ENCODE measurements at regions not wholly inside any gene's neighbourhood (a gene's known extent, or its start where the extent isn't known, plus 50 kb on each side); places are given as distances from the start of the nearest gene placed in this dataset.
"Not testable (repeated sequence)": the region's sequence is repeated elsewhere in the genome, so short reads cannot be mapped to it uniquely, and the experiment has no call there.

DNA sequence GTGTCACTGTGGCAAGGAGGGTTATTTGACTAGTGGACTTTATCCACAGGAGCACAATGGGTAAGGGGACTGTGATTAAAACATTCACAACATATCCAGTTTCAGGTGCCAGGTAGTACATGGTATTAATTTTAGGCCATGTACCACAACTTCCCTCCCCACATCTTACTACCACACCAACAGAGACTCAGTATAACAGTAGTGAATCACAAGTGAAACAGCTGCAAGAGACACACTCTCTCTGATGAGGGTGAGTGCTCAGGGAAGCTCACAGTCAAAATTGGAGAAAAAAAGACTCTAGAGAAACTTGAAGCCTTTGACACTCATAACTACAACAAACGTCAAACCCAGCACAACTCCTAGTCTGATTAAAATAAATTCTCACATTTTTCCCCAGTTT is 367.6 kb upstream of the GYPC start:
- Histone ChIP-seq H3K4me1 (no peaks in the 10 kb centered on the region), H3K4me3 (no peak overlapping the region), H3K36me3 (no peaks in the 10 kb centered on the region), H3K9me3 (no peaks in the 10 kb centered on the region), H3K27ac (no peak overlapping the region), H3K27me3 (no peaks in the 10 kb centered on the region)
- no peak for TF ChIP-seq EP300 (IDR thresholded peaks at IDR 0.05)
- TF ChIP-seq POLR2A (IDR thresholded peaks at IDR 0.05) = no peak
- TF ChIP-seq, protein P1, sequence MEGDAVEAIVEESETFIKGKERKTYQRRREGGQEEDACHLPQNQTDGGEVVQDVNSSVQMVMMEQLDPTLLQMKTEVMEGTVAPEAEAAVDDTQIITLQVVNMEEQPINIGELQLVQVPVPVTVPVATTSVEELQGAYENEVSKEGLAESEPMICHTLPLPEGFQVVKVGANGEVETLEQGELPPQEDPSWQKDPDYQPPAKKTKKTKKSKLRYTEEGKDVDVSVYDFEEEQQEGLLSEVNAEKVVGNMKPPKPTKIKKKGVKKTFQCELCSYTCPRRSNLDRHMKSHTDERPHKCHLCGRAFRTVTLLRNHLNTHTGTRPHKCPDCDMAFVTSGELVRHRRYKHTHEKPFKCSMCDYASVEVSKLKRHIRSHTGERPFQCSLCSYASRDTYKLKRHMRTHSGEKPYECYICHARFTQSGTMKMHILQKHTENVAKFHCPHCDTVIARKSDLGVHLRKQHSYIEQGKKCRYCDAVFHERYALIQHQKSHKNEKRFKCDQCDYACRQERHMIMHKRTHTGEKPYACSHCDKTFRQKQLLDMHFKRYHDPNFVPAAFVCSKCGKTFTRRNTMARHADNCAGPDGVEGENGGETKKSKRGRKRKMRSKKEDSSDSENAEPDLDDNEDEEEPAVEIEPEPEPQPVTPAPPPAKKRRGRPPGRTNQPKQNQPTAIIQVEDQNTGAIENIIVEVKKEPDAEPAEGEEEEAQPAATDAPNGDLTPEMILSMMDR (IDR thresholded peaks at IDR 0.05) = no peak
- no peak for TF ChIP-seq POLR2AphosphoS5 (IDR thresholded peaks at IDR 0.05)
- WGBS, 2 donors = 82 to 83% methylated on average over 1 of the region's 1 CpG
- peak in 1 of 2 donors; percentile 15 for ATAC-seq (ENCODE audit: low FRiP score in 2 of 2)
- DNase-seq = no peak

DNA sequence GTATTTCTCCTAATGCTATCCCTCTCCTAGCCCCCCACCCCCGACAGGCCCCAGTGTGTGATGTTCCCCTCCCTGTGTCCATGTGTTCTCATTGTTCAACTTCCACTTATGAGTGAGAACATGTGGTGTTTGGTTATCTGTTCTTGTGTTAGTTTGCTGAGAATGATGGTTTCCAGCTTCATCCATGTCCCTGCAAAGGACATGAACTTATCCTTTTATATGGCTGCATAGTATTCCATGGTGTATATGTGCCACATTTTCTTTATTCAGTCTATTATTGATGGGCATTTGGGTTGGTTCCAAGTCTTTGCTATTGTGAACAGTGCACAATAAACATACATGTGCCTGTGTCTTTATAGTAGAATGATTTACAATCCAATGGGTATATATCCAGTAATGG is 362.0 kb upstream of the GYPC start:
- not testable (repeated sequence) for H3K9me3 ChIP-seq; ATAC-seq (ENCODE audit: low FRiP score in 2 of 2); H3K27me3 ChIP-seq; H3K4me1 ChIP-seq; H3K4me3 ChIP-seq; DNase-seq; H3K36me3 ChIP-seq; H3K27ac ChIP-seq
- 87 to 100% methylated on average over 1 of the region's 1 CpG for WGBS, 2 donors

DNA sequence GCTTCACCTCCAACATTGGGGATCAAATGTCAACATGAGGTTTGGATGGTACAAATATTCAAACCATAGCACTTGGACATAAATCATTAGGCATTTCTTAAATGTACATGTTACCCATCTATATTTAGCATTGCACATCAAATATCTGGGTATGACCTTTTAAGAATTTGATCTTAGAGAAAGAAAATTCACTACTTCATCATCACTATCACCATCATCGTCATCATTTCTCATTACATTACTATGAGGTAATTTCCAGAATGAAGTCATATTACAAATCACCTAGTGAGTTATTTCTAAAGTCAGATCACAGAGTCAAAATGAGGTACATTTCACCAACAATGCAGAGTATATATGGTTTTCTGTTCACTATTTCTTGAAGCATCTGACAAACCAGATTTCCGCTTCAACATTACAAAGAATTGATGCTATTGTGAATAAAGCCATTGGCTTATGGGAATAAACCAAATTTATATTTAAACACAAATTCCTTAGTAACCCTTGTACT is 356.4 kb upstream of the GYPC start:
- Histone ChIP-seq H3K27ac (no peak overlapping the region), H3K4me1 (no peaks in the 10 kb centered on the region), H3K4me3 (no peak overlapping the region), H3K9me3 (no peaks in the 10 kb centered on the region), H3K27me3 (no peaks in the 10 kb centered on the region), H3K36me3 (no peaks in the 10 kb centered on the region)
- no peak for ATAC-seq (ENCODE audit: low FRiP score in 2 of 2)
- no peak for TF ChIP-seq POLR2AphosphoS5 (IDR thresholded peaks at IDR 0.05)
- WGBS, 2 donors = 94 to 95% methylated on average over 2 of the region's 2 CpGs
- DNase-seq = no peak

DNA sequence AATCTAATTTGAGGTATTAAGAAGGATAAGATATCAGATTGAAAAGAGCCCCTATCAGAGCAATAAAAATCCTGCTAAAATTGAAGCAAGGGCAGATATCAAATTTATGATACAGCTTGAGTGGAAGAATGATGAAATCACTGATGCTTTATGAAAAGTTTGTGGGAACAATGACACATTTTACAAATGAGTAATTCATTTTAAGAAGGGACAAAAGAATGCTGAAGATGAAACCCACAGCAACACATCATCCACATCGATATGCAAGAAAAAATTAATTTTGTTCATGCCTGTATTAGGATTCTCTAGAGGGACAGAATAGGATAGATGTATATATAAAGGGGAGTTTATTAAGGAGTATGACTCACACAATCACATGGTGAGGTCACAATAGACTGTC is 355.6 kb upstream of the GYPC start:
- 88 to 89% methylated on average over 1 of the region's 1 CpG for WGBS, 2 donors
- no peaks in the 10 kb centered on the region for H3K4me1 ChIP-seq
- no peak for DNase-seq
- H3K27me3 ChIP-seq = no peaks in the 10 kb centered on the region
- H3K4me3 ChIP-seq = no peak overlapping the region
- TF ChIP-seq, protein P1 (IDR thresholded peaks at IDR 0.05) = no peak
- TF ChIP-seq POLR2AphosphoS5 (IDR thresholded peaks at IDR 0.05) (no peak), POLR2A (IDR thresholded peaks at IDR 0.05) (no peak), EP300 (IDR thresholded peaks at IDR 0.05) (no peak)
- no peaks in the 10 kb centered on the region for H3K36me3 ChIP-seq
- ATAC-seq (ENCODE audit: low FRiP score in 2 of 2) = no peak
- no peak overlapping the region for H3K27ac ChIP-seq
- H3K9me3 ChIP-seq = no peaks in the 10 kb centered on the region

DNA sequence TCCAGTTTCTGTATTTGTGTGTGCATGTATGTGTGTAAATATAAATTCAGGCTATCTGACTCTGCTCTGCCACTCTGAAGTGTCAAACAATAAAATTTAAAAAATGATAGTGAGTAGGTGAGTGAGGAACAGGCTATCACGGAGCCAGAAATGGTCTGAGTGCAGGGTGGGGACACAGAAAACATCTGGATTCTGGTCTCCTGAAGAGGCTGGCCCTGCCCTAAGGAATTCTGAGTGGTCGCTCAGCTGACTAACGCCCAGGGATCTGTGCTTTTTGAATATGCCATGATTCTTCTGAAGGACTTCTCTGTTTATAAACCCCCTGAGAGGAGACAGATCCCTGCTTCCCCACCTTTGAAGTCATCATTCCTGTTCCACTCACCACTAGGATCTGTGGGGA is 353.9 kb upstream of the GYPC start:
- H3K27ac ChIP-seq = no peak overlapping the region
- H3K27me3 ChIP-seq = no peaks in the 10 kb centered on the region
- ATAC-seq (ENCODE audit: low FRiP score in 2 of 2) (no peak), DNase-seq (no peak)
- no peaks in the 10 kb centered on the region for H3K4me1 ChIP-seq
- no peaks in the 10 kb centered on the region for H3K36me3 ChIP-seq
- H3K9me3 ChIP-seq = no peaks in the 10 kb centered on the region
- no peak overlapping the region for H3K4me3 ChIP-seq
- TF ChIP-seq, protein P1 (IDR thresholded peaks at IDR 0.05) = no peak
- TF ChIP-seq POLR2A (IDR thresholded peaks at IDR 0.05) (no peak), POLR2AphosphoS5 (IDR thresholded peaks at IDR 0.05) (no peak), EP300 (IDR thresholded peaks at IDR 0.05) (no peak)
- WGBS, 2 donors = 39 to 56% methylated on average over 3 of the region's 3 CpGs

DNA sequence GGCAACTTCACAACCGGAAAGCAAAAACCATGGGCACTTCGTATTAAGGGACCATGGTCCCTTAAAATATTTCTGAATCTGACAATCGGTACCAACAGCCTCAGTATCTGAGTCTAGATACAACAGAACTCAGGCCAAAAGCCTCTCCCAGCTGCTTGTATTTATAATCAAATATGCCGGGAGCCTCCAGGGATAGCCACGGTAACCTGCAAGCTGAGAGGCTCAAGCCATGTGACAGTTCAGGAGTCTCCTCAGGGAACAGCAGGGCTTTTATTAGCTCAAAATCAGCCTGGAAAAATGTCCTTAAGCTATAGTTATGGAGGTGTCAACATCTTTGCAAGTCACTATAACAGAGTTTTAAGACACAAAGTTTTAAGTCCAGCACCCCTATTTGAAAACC is 352.8 kb upstream of the GYPC start:
- 80 to 84% methylated on average over 5 of the region's 5 CpGs for WGBS, 2 donors
- no peak for ATAC-seq (ENCODE audit: low FRiP score in 2 of 2)
- H3K36me3 ChIP-seq = no peaks in the 10 kb centered on the region
- TF ChIP-seq POLR2A (IDR thresholded peaks at IDR 0.05) (no peak), EP300 (IDR thresholded peaks at IDR 0.05) (no peak), POLR2AphosphoS5 (IDR thresholded peaks at IDR 0.05) (no peak)
- TF ChIP-seq, protein P1 (IDR thresholded peaks at IDR 0.05) = no peak
- H3K27ac ChIP-seq = no peak overlapping the region
- H3K4me1 ChIP-seq = no peaks in the 10 kb centered on the region
- no peak for DNase-seq
- no peaks in the 10 kb centered on the region for H3K9me3 ChIP-seq
- no peak overlapping the region for H3K4me3 ChIP-seq
- no peaks in the 10 kb centered on the region for H3K27me3 ChIP-seq
